GM18867 (cell line): ENCODE measurements at regions not wholly inside any gene's neighbourhood (a gene's known extent, or its start where the extent isn't known, plus 50 kb on each side); places are given as distances from the start of the nearest gene placed in this dataset.
A peak's percentile ranks its signal among the peaks of the same experiment; 100 is the strongest.

Source experiments
- ATAC-seq: cut with Tn5 transposase; IDR thresholded peaks from one replicate; pipeline ENCODE4 v1.9.1; 2021; ENCODE audit warnings: mild to moderate bottlenecking, moderate library complexity; ENCODE audit not compliant: unreplicated experiment

DNA sequence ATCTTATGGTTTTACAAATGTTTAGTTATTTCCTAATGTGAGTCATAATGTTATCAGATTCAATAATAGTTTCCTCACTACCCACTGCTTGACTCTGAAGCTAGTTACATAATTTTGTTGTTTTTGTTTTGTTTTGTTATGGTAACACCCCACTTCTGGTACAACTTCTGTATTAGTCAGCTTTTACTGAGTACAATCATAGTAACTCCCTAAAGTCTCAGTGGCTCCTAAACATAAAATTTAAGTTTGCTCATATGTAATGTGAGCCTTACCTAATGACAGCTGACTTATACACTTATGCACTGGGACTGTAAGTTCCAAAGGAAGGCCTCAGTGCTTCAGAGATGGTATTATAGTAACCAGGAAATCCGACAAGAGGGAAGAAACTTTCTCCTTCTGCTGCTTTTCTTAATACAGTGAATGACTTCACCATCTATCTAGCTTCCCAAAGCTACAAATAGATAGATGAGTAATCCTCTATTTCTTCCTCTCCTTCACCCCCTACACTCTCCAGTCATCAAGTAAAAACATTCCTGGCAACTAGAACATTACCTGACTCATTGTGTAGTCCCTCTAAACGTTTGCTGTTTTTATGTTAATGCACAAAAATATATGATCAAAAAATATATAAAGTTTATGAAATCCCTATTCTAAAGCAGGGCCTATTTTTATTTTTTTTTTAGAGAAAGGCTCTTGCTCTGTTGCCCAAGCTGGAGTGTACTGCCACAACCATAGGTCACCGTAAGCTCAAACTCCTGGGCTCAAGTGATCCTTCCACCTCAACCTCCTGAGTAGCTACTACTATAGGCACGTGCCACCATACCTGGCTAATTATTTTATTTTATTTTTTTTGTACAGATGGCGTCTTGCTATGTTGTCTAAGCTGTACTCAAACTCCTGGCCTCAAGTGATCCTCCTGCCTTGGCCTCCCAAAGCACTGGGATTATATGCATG, 563.0 kb downstream of the SOX6 start:
- no peak for ATAC-seq

GRCh38 chr11:15794361-15795150, 561.8 kb downstream of the SOX6 start:
- ATAC-seq = no peak

GRCh38 chr11:15795378-15795777, 561.0 kb downstream of the SOX6 start:
- no peak for ATAC-seq

DNA sequence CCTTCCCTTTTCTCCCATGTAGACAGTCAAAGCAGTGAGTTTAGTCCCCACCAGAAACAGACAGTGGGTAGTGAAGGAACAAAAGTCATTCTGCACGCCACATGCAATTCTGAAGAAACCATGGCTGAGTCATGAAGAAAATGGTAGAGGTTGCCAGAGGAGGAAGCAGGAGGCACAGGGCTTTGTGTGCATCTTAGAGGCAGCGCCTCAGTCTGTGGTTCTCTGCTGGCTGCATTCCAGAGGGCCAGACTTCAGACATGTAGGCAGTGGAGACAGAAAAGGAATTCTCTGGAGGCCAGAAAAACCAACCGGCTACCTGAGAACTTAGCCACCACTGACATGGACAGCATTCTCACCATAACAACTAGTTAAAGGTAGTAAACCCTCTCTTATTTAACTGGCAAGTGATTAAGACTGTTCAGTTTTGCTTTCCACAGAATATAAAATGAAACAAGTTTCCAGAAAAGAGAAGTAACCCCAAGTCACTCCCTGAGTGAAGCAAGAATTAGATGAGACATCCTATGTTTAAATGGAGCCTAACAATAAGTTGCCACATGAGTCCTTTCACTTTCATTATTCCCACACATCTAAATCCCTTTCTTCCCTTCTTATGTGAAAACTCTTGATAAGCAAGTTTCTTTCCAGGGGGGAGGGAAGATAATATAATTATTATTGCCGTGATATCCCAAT, 556.1 kb downstream of the SOX6 start:
- ATAC-seq = no peak

GRCh38 chr11:15801126-15801525, 555.2 kb downstream of the SOX6 start:
- no peak for ATAC-seq

DNA sequence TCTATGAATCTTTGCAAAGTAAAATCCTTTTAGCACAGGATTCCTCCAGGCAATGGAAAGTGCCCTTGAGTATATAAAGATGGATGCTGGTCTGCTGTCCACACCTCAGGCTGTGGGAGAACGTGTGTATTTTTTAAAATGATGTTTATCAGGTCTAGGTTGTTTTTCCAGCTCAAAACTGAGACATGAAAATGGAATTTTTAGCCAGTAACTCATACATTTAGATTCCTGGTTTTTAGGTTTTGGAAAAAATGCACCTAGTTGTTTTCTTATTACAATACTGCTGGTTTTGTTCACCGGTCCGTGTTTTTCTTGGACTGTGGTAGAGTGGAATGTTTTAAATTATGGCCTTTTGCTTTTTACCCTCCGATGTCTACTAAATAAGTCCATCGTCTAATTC, 554.7 kb downstream of the SOX6 start:
- no peak for ATAC-seq

GRCh38 chr11:15805726-15806125, 550.6 kb downstream of the SOX6 start:
- ATAC-seq = no peak

DNA sequence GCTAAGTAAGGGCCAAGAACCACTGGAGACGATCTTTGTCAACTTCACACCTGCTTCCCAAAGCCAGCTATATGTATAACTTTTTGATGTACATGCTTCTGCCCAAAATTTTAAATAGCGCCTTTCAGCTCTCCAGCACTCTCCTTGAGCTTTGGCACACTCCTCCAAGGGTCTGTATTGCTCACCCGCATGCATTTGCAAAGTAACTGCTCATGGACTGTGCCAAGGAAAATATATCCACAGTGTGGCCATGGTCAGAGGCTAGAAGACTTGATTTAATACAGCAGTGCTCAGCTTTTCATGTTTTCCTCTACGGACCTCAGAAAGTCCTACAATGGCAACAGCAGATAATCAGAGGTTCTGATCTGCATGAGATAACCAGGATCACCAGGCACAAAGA, 550.1 kb downstream of the SOX6 start:
- no peak for ATAC-seq

GRCh38 chr11:15807827-15808226, 548.5 kb downstream of the SOX6 start:
- ATAC-seq = no peak

DNA sequence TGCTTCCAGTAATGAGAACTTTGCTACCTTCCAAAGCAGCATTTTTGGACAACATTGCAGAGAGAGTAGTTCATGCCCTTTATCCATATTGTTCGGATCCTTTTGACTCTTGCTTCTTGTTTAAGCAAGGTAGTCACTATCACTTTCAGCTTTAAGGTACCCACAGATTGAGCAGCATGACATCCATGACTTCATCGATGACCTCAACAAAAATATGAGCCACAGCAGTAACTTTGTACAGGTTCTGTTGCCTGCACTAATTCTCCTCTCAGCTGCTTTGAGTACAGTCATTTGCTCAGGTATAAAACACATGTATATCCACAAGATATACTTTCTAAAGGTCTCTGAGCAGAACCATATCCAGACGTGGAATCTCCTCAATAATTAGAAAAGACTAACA, 546.3 kb downstream of the SOX6 start:
- ATAC-seq = no peak

- no peak for ATAC-seq
These were observed 545.8 kb downstream of the SOX6 start for GRCh38 chr11:15810525-15810924.

DNA sequence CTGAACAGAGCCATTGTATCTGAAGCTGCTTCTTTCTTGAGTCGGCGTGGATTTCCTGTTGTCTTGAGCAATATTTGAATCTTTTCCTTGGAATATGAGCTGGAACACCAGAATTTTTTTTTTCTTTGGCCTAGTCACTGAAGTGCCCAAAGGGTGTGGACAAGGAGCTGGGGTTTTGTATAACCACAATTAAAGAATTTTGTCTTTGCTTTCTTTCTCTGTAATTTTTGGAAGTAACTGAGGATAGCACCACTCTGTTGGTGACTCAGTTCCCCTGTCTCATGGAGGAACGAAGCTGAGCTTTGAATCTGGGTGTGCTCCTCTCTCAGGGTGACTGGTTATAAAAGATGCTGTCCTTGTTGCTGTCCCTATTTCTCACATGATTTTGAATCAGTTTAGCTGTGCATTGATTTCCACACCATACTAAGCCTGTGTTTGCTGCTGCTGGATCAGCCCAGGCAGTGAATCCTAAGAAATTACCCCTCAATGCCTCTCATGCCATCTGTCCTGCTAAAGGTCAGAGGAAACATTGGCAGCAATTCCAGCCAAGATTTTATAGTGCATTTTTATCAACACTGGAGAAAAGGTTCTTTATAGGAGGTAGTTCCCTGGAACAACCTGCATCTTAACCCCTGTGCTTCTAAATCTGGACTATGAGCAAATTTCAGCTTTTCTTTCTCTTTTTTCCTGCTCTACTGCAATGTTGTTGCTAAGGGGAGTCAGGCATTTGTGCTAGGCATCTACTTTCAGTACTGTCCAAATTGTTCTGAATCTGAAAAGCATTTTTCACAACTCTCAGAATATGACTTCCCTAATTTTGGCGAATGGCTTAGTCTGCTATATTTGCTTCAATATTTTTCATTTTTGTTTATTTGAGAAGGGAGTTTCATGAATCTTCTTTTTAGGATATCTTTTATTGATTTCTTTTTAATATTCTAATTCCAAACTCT, 540.8 kb downstream of the SOX6 start:
- ATAC-seq = no peak

- ATAC-seq = no peak
These were observed 540.0 kb downstream of the SOX6 start for GRCh38 chr11:15816260-15816871.

- no peak for ATAC-seq
These were observed 539.3 kb downstream of the SOX6 start for GRCh38 chr11:15817001-15817400.

GRCh38 chr11:15818132-15818842, 538.1 kb downstream of the SOX6 start:
- ATAC-seq = no peak

GRCh38 chr11:15819679-15820286, 536.6 kb downstream of the SOX6 start:
- ATAC-seq = peak; percentile 87

- no peak for ATAC-seq
These were observed 534.9 kb downstream of the SOX6 start for GRCh38 chr11:15821451-15821850.

DNA sequence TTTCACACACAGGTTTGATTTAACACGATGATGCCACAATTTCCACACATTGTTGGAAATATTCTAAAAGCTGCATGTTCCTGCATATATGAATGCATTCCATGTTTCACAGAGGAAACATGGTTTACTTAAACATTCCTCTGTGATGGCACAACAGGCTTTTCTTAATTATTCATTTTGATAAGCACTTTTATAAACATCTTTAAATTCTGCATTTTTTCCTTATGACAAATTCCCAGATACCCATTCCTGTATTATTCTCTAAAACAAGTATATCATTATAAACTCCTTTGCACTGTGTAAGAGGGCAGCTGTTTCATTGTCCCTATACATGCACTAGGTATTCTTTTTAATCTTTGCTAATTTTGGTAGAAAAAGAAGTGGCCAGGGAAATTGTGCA, 532.3 kb downstream of the SOX6 start:
- ATAC-seq = no peak
